ENCODE measurements at regions not wholly inside any gene's neighbourhood (a gene's known extent, or its start where the extent isn't known, plus 50 kb on each side); places are given as distances from the start of the nearest gene placed in this dataset.

GRCh38 chrX:33339219-33339618 is 127.9 kb upstream of the DMD start:
- TF ChIP-seq EZH2phosphoT487 (IDR thresholded peaks at IDR 0.05; ENCODE audit: borderline replicate concordance) = no peak
- TF ChIP-seq CTCF (IDR thresholded peaks at IDR 0.05 in 2 of 3, conservative IDR thresholded peaks at IDR 0.05 in 1 of 3; ENCODE audit: borderline replicate concordance in 1 of 3, insufficient read depth in 1 of 3, low read depth in 2 of 3, low read length in 2 of 3) = no peak
- TF ChIP-seq TCF7L2 (IDR thresholded peaks at IDR 0.05; ENCODE audit: borderline replicate concordance, extremely low read depth, insufficient read depth, insufficient read length) = no peak
- no peak for TF ChIP-seq POLR2AphosphoS5 (IDR thresholded peaks at IDR 0.05; ENCODE audit: low read depth, low read length)
- no peak for TF ChIP-seq ATF3 (IDR thresholded peaks at IDR 0.05)
- no peak for TF ChIP-seq POLR2A (IDR thresholded peaks at IDR 0.05; ENCODE audit: borderline replicate concordance, extremely low read depth, insufficient read depth, insufficient read length)
- no peak for TF ChIP-seq MAX (IDR thresholded peaks at IDR 0.05)
